SK-N-SH (cell line): ENCODE measurements at regions not wholly inside any gene's neighbourhood (a gene's known extent, or its start where the extent isn't known, plus 50 kb on each side); places are given as distances from the start of the nearest gene placed in this dataset.

Experiments
- CTCF ChIP-seq: fragments of 200-600 bp; sonication (generic); IDR thresholded peaks from 2 replicates; pipeline ENCODE4 v1.6.1; 2017; ENCODE audit warnings: antibody characterized with exemption, mild to moderate bottlenecking, moderate library complexity
- ELF1 ChIP-seq: IDR thresholded peaks from 2 replicates; pipeline ENCODE4 v1.4.0; 2012
- FOXJ3 ChIP-seq: sonication (generic); formaldehyde crosslinking; IDR thresholded peaks from 2 replicates; pipeline ENCODE4 v1.5.1; 2020; ENCODE audit warnings: mild to moderate bottlenecking, missing genetic modification reagents
- POLR2AphosphoS5 ChIP-seq: IDR thresholded peaks from 2 replicates; pipeline ENCODE4 v1.6.1; 2012; ENCODE audit warnings: low read depth, low read length
- RAD21 ChIP-seq: IDR thresholded peaks from 2 replicates; pipeline ENCODE4 v1.6.1; 2012; ENCODE audit warnings: mild to moderate bottlenecking, low read length
- RXRA ChIP-seq: IDR thresholded peaks from 2 replicates; pipeline ENCODE4 v1.4.0; 2012; ENCODE audit warnings: low read depth, mild to moderate bottlenecking, borderline replicate concordance
- TAF1 ChIP-seq: IDR thresholded peaks from 2 replicates; pipeline ENCODE4 v1.6.1; 2012; ENCODE audit warnings: low read depth, mild to moderate bottlenecking, low read length, moderate library complexity, borderline replicate concordance
- USF2 ChIP-seq: fragments of 150-350 bp; IDR thresholded peaks from 2 replicates; pipeline ENCODE4 v1.6.1; 2017; ENCODE audit warnings: antibody characterized with exemption, low read length, low read depth, borderline replicate concordance

GRCh38 chr18:8932866-8933265 is 169.6 kb upstream of the NDUFV2 start:
- no peak for TF ChIP-seq TAF1
- no peak for TF ChIP-seq ELF1
- TF ChIP-seq CTCF: no peak
- no peak for TF ChIP-seq RXRA
- no peak for TF ChIP-seq FOXJ3 (CRISPR knock-in tag)
- TF ChIP-seq RAD21: no peak
- no peak for TF ChIP-seq POLR2AphosphoS5
- no peak for TF ChIP-seq USF2
